GM18868 (cell line): ENCODE measurements at regions not wholly inside any gene's neighbourhood (a gene's known extent, or its start where the extent isn't known, plus 50 kb on each side); places are given as distances from the start of the nearest gene placed in this dataset.

ENCODE experiments used
- ATAC-seq: cut with Tn5 transposase; IDR thresholded peaks from one replicate; pipeline ENCODE4 v1.9.1; 2021; ENCODE audit warnings: mild to moderate bottlenecking, moderate library complexity; ENCODE audit not compliant: unreplicated experiment

GRCh38 chr7:96495751-96496216, 173.9 kb upstream of the SLC25A13 start:
- peak; percentile 89 for ATAC-seq

- no peak for ATAC-seq
These were observed 164.8 kb upstream of the SLC25A13 start for GRCh38 chr7:96486681-96487080.

- no peak for ATAC-seq
These were observed 162.9 kb upstream of the SLC25A13 start for GRCh38 chr7:96484845-96485244.

GRCh38 chr7:96484091-96484490, 162.2 kb upstream of the SLC25A13 start:
- no peak for ATAC-seq

- no peak for ATAC-seq
These were observed 159.9 kb upstream of the SLC25A13 start for GRCh38 chr7:96481796-96482195.

GRCh38 chr7:96479015-96479645, 157.2 kb upstream of the SLC25A13 start:
- ATAC-seq: no peak

GRCh38 chr7:96471606-96472005, 149.7 kb upstream of the SLC25A13 start:
- ATAC-seq: no peak

- ATAC-seq: no peak
These were observed 130.2 kb upstream of the SLC25A13 start for GRCh38 chr7:96452146-96452545.

- no peak for ATAC-seq
These were observed 127.2 kb upstream of the SLC25A13 start for GRCh38 chr7:96449094-96449493.

- ATAC-seq: no peak
These were observed 125.3 kb upstream of the SLC25A13 start for GRCh38 chr7:96447109-96447645.

GRCh38 chr7:96441436-96442084, 119.7 kb upstream of the SLC25A13 start:
- no peak for ATAC-seq

- no peak for ATAC-seq
These were observed 118.4 kb upstream of the SLC25A13 start for GRCh38 chr7:96440328-96440727.

GRCh38 chr7:96436880-96437279, 115.0 kb upstream of the SLC25A13 start:
- no peak for ATAC-seq

GRCh38 chr7:96430356-96430755, 108.5 kb upstream of the SLC25A13 start:
- ATAC-seq: no peak

GRCh38 chr7:96427143-96427542, 105.2 kb upstream of the SLC25A13 start:
- ATAC-seq: no peak

GRCh38 chr7:96426685-96427084, 104.8 kb upstream of the SLC25A13 start:
- ATAC-seq: no peak

GRCh38 chr7:96426027-96426426, 104.1 kb upstream of the SLC25A13 start:
- ATAC-seq: no peak

- ATAC-seq: no peak
These were observed 102.5 kb upstream of the SLC25A13 start for GRCh38 chr7:96424411-96424810.

GRCh38 chr7:96422388-96422787, 100.5 kb upstream of the SLC25A13 start:
- ATAC-seq: no peak

- ATAC-seq: no peak
These were observed 96.7 kb upstream of the SLC25A13 start for GRCh38 chr7:96418581-96418980.

GRCh38 chr7:96417784-96418183, 95.9 kb upstream of the SLC25A13 start:
- ATAC-seq: no peak

GRCh38 chr7:96416599-96416998, 94.7 kb upstream of the SLC25A13 start:
- ATAC-seq: no peak
